ENCODE measurements at regions not wholly inside any gene's neighbourhood (a gene's known extent, or its start where the extent isn't known, plus 50 kb on each side); places are given as distances from the start of the nearest gene placed in this dataset.
A peak's percentile ranks its signal among the peaks of the same experiment; 100 is the strongest.
"Not testable (repeated sequence)": the region's sequence is repeated elsewhere in the genome, so short reads cannot be mapped to it uniquely, and the experiment has no call there.

- DNase-seq (ENCODE audit: low read depth) = no peak
These were observed 1532.7 kb downstream of the HACE1 start for GRCh38 chr6:103326760-103327757.

DNA sequence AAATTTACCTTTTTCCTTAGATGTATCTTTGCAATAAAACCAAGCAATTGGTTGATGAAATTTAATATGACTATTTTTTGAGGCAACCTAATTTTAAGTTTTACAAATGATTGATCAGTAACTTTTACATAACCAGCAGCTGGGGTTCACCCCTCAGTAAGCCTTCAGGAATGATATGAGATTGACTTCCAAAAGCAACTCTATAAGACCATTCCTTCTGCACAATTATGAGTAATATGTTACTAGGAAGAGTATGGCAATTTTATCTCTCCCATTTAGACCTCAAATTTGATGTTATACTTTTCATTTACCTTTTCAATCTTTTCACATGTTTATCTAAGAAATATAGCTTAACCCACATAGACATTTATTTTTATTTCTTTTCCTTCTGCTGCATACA, 1546.3 kb downstream of the HACE1 start:
- DNase-seq (ENCODE audit: low read depth) = no peak

DNA sequence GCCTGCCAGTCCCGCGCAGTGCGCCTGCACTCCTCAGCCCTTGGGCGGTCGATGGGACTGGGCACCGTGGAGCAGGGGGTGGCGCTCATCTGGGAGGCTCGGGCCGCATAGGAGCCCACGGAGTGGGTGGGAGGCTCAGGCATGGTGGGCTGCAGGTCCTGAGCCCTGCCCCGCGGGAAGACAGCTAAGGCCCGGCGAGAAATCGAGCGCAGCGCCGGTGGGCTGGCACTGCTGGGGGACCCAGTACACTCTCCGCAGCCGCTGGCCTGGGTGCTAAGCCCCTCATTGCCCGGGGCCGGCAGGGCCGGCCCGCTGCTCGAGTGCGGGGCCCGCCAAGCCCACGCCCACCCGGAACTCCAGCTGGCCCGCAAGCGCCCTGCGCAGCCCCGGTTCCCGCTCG, 1565.3 kb downstream of the HACE1 start:
- not testable (repeated sequence) for DNase-seq (ENCODE audit: low read depth)

DNA sequence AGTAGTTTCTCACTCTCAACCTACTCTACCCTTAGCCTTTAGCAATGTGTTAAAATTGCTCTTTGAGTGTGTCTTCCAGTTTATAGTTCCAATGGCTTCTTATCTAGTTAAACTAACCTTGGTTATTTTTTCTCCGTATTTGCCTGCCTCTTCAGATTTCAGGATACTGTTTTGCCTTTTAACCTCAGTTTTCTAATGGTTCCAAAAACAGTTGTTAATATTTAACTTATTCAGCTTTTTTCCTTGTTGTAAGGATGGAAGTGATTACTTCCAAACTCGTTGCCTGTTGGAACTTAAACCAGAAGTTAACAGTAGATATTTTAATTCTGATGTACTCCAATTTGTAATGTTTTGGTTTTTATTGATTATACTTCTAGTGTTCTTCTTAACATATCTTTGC, 1574.9 kb downstream of the HACE1 start:
- no peak for DNase-seq (ENCODE audit: low read depth)

GRCh38 chr6:103280417-103280816, 1579.3 kb downstream of the HACE1 start:
- no peak for DNase-seq (ENCODE audit: low read depth)

DNA sequence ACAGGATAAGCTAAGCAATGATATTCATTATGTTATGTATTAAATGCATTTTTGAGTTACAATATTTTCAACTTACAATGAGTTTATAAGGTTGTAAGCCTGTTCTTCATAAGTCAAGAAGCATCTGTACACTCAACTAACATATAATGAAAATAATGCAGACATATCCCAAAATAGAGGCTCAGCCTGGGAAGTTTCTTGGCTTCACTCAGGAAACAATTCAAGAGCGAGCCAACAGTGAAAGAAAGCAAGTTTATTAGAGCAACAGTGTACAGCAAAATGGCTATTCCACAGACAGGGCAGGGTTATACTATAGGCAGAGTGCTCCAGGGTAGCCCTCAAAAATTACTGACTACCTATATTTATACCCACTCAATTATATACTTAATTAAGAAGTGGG, 1581.8 kb downstream of the HACE1 start:
- DNase-seq (ENCODE audit: low read depth) = no peak

DNA sequence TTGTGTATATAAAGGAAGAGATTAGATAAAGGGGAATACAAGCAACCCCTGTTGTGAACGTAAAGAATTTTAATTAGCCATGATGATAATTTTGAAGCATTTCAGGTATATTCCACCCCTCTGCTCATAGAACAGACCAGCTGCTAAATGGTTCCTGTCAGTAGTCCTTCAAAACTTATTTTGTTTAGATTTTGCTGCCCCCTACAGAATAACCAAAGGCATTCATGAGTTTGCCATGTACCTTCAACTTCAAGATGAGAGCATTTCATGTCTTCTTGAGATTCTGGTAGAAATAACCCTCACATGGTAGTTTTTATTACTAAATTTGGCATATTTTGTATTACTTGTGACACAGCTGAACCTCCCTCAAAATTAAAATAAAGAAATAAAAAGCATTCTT, 1586.7 kb downstream of the HACE1 start:
- peak; percentile 1 for DNase-seq (ENCODE audit: low read depth)

GRCh38 chr6:103269581-103269980, 1590.1 kb downstream of the HACE1 start:
- no peak for DNase-seq (ENCODE audit: low read depth)

- no peak for DNase-seq (ENCODE audit: low read depth)
These were observed 1591.4 kb downstream of the HACE1 start for GRCh38 chr6:103268335-103268734.

DNA sequence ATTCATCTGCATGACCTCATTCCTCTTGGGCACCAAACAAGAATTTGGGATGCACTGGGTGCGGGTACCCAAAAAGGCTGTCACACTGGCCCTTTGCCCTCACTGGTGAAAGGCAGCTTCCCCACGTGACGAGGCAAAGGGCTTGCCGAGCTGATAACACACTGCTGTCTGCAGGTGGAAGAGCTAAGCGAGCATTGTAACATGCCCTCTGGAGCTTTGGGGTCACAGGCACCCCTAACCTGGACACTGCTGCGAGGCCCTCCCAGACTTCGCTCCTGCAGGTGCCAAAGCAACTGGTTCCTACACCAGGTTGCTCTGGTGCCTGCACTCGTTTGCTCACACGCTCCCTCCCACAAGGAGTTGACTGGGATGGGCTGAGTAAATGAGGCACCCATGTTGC, 1595.7 kb downstream of the HACE1 start:
- DNase-seq (ENCODE audit: low read depth) = no peak

- DNase-seq (ENCODE audit: low read depth) = no peak
These were observed 1604.6 kb downstream of the HACE1 start for GRCh38 chr6:103255132-103255531.

GRCh38 chr6:103236923-103237322, 1622.8 kb downstream of the HACE1 start:
- peak; percentile 9 for DNase-seq (ENCODE audit: low read depth)

DNA sequence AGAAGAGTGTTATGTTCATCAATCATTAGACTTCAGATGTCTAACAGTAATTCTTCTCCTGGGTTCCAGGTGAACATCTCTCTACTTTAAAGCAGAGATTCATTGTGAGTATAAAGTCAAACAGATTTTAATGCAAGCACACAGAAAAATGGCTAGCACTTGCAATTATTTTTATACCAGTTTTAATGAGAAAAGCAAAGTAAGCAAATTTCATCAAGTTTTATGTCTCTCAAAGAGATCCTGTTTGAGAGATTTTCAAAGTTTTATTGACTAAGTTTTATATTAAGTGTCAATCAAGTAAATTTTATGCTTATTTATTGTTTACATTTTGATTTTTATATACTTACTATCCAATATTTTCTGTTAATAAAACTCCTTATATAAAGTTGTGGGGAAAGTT, 1628.5 kb downstream of the HACE1 start:
- DNase-seq (ENCODE audit: low read depth) = no peak

GRCh38 chr6:103215847-103216246, 1643.9 kb downstream of the HACE1 start:
- no peak for DNase-seq (ENCODE audit: low read depth)

- DNase-seq (ENCODE audit: low read depth) = no peak
These were observed 1649.0 kb downstream of the HACE1 start for GRCh38 chr6:103210686-103211085.

GRCh38 chr6:103198386-103198785, 1661.3 kb downstream of the HACE1 start:
- no peak for DNase-seq (ENCODE audit: low read depth)

DNA sequence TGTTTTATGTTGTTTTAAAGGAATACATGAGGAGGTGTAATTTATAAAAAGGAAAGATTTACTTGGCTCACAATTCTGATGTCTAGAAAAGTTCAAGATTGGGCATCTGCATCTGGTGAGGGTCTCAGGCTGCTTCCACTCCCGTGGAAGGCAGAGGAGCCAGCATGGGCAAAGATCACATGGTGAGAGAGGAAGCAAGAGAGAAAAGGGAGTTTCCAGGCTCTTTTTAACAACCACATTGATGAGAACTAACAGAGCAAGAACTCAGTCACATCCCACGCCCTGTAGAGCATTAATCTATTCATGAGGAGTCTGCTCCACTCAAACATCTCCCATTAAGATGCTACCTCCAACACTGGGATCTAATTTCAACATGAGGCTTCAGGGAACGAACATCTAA, 1666.3 kb downstream of the HACE1 start:
- DNase-seq (ENCODE audit: low read depth) = no peak

DNA sequence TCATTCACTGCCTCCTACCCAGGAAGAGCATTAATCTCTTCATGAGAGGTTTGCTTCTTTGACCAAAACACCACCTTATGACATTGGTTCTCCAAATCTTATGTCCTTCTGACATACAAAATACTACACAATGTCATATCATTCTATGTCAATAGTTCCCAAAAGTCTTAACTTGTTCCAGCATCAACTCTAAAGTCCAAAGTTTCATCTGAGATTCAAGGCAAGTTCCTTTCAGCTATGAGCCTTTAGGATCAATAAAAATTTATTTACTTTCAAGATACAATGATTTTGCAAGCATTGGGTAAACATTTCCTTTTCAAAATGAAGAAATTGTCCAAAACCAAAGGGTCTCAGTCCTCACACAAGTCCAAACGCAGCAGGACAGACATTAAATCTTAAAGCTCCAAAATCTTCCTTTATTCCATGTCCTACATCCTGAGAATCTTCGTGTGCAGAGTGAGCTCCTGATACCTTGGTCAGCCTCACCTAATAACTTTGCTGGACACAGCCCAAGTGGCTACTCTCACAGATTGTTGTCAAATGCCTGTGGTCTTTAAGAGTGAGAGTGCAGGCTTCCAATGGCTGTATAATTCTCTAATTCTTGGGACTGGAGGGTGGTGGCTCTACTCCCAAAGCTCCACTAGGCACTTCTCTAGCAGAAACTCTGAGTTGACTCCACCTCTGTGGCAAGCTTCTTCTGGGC, 1668.2 kb downstream of the HACE1 start:
- no peak for DNase-seq (ENCODE audit: low read depth)

DNA sequence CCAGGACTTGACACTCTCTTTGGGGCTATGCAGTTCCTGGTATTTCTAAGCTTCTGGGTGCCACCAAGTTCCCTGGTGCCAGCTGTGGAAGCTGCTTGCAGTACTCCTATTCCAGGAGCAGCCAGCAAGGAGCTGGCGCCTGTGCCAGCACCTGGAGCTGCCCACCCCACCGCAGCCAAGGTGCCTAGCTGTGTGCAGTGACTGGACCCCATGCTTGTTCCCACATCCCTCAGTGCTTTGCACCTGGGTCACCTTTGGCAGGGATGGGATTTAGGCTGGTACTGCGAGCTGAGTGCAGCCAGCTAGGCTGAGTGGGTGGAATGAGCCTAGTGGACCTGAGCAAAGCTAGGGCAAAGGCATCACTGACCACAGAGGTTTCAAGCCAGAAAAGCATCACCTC, 1674.9 kb downstream of the HACE1 start:
- no peak for DNase-seq (ENCODE audit: low read depth)

GRCh38 chr6:103183831-103184411, 1675.8 kb downstream of the HACE1 start:
- DNase-seq (ENCODE audit: low read depth) = no peak

GRCh38 chr6:103178193-103178592, 1681.5 kb downstream of the HACE1 start:
- DNase-seq (ENCODE audit: low read depth) = no peak

- DNase-seq (ENCODE audit: low read depth) = no peak
These were observed 1681.9 kb downstream of the HACE1 start for GRCh38 chr6:103177791-103178190.

- DNase-seq (ENCODE audit: low read depth) = no peak
These were observed 1684.7 kb downstream of the HACE1 start for GRCh38 chr6:103175056-103175455.

Data from non-pigmented ciliary epithelial cell (primary cell).